Endothelial cell of umbilical vein (primary cell): ENCODE measurements at regions not wholly inside any gene's neighbourhood (a gene's known extent, or its start where the extent isn't known, plus 50 kb on each side); places are given as distances from the start of the nearest gene placed in this dataset.

Experiments
- BruUV-seq: library from RNA; stranded (reverse); fragments of 400-500 nt; replicated peaks from 2 replicates; lab custom pipeline; 2021; lab: Mats Ljungman, UMichigan
- CTCF ChIA-PET: fragments of 300-600, 350-600 bp; sonication (Branson Sonifier 250); formaldehyde crosslinking; loops from one replicate; lab custom pipeline; 2021; ENCODE audit warnings: antibody characterized with exemption, inconsistent platforms; lab: Charles Lee
- POLR2A ChIA-PET: fragments of 300-600, 350-600 bp; sonication (Branson Sonifier 250); formaldehyde crosslinking; loops from one replicate; lab custom pipeline; 2021; ENCODE audit warnings: antibody characterized with exemption, inconsistent platforms; lab: Charles Lee
- DNase-seq: peaks from one replicate; pipeline ENCODE4 v3.0.0-alpha.2; 2011; ENCODE audit warnings: low read depth, low spot score
- FAIRE-seq: peaks from 2 replicates; lab custom pipeline; 2011; peaks lifted over from hg19 to GRCh38; lab: Jason Lieb, UNC
- H2AFZ ChIP-seq: 2 replicates; pipeline ENCODE4 v1.6.0; 2012; ENCODE audit warnings: low read depth, low read length, control low read depth, inconsistent platforms
- H3K27ac ChIP-seq: 2 replicates; pipeline ENCODE4 v1.5.1; 2011; ENCODE audit warnings: low read depth, mild to moderate bottlenecking, control low read depth, low read length, moderate library complexity; ENCODE audit not compliant: insufficient read depth
- H3K27me3 ChIP-seq, 2 experiments: 2 replicates each; pipeline versions ENCODE4 v1.6.0 to v1.6.1; 2011; ENCODE audit warnings: low read length in 2 of 2, mixed read lengths in 1 of 2; ENCODE audit not compliant: control insufficient read depth in 2 of 2, insufficient read depth in 2 of 2
- H3K36me3 ChIP-seq, 2 experiments: 2 replicates in 1 of 2; 3 replicates in 1 of 2; pipeline ENCODE4 v1.5.1; 2011; ENCODE audit warnings: low read length in 2 of 2, mild to moderate bottlenecking in 1 of 2, moderate library complexity in 1 of 2; ENCODE audit not compliant: control insufficient read depth in 2 of 2, insufficient read depth in 2 of 2; ENCODE audit errors: extremely low read depth in 1 of 2
- H3K4me1 ChIP-seq: 3 replicates; pipeline ENCODE4 v1.5.1; 2011; ENCODE audit warnings: mild to moderate bottlenecking, low read length; ENCODE audit not compliant: control insufficient read depth, insufficient read depth; ENCODE audit errors: extremely low read depth
- H3K4me2 ChIP-seq: 2 replicates; pipeline ENCODE4 v1.6.1; 2011; ENCODE audit warnings: low read length, control low read depth, mixed read lengths; ENCODE audit not compliant: insufficient read depth
- H3K4me3 ChIP-seq, 3 experiments: fragments of 200-600 bp in 1 of 3; sonication (generic), shearing (Covaris generic) in 1 of 3; replicated peaks in 1 of 3; 2 replicates each; pipeline ENCODE4 v1.5.1; 2011 to 2016; ENCODE audit warnings: control low read depth in 3 of 3, low read length in 3 of 3, mild to moderate bottlenecking in 2 of 3, inconsistent platforms in 1 of 3, low read depth in 1 of 3, moderate library complexity in 1 of 3; ENCODE audit not compliant: insufficient read depth in 1 of 3
- H3K79me2 ChIP-seq: 2 replicates; pipeline ENCODE4 v1.6.0; 2012; ENCODE audit warnings: low read length, inconsistent platforms; ENCODE audit not compliant: control insufficient read depth, insufficient read depth
- H3K9ac ChIP-seq: replicated peaks from 2 replicates; pipeline ENCODE3; 2011; ENCODE audit warnings: low read length, control low read depth; ENCODE audit not compliant: insufficient read depth; ENCODE audit errors: extremely low read depth
- H3K9me1 ChIP-seq: replicated peaks from 3 replicates; pipeline ENCODE4 v1.6.0; 2011; ENCODE audit warnings: mild to moderate bottlenecking, low read length; ENCODE audit not compliant: control insufficient read depth, insufficient read depth; ENCODE audit errors: extremely low read depth
- H3K9me3 ChIP-seq: replicated peaks from 2 replicates; pipeline ENCODE4 v1.5.1; 2012; ENCODE audit warnings: low read length, inconsistent platforms; ENCODE audit not compliant: control insufficient read depth, insufficient read depth
- H4K20me1 ChIP-seq: replicated peaks from 2 replicates; pipeline ENCODE3; 2011; ENCODE audit warnings: mild to moderate bottlenecking, low read length; ENCODE audit not compliant: control insufficient read depth, insufficient read depth; ENCODE audit errors: extremely low read depth
- CTCF ChIP-seq, 2 donors: IDR thresholded peaks; 1 replicate in 1 of 2; 2 replicates in 1 of 2; pipeline ENCODE4 v1.5.1; 2011; ENCODE audit warnings: low read length in 2 of 2, mild to moderate bottlenecking in 2 of 2, moderate library complexity in 2 of 2, control low read depth in 1 of 2, inconsistent platforms in 1 of 2, low read depth in 1 of 2; ENCODE audit not compliant: insufficient read depth in 1 of 2; ENCODE audit errors: extremely low read depth in 1 of 2
- EZH2 ChIP-seq: IDR thresholded peaks from 2 replicates; pipeline ENCODE4 v1.6.1; 2012; ENCODE audit warnings: borderline replicate concordance, low read depth, mild to moderate bottlenecking, moderate library complexity, low read length, inconsistent platforms; ENCODE audit not compliant: severe bottlenecking
- FOS ChIP-seq: IDR thresholded peaks from 2 replicates; pipeline ENCODE4 v1.6.1; 2011; ENCODE audit warnings: mild to moderate bottlenecking, low read length, moderate library complexity, borderline replicate concordance; ENCODE audit not compliant: insufficient read depth
- GATA2 ChIP-seq: IDR thresholded peaks from 2 replicates; pipeline ENCODE4 v1.7.0; 2011; ENCODE audit warnings: low read depth, mild to moderate bottlenecking, moderate library complexity, mixed read lengths, low read length; ENCODE audit not compliant: insufficient read length, insufficient read depth
- JUN ChIP-seq: IDR thresholded peaks from 2 replicates; pipeline ENCODE4 v1.6.1; 2011; ENCODE audit warnings: borderline replicate concordance, low read depth; ENCODE audit not compliant: insufficient read length, insufficient read depth
- MAX ChIP-seq: IDR thresholded peaks from 2 replicates; pipeline ENCODE4 v1.6.1; 2011; ENCODE audit not compliant: insufficient read depth, insufficient read length
- MYC ChIP-seq: IDR thresholded peaks from one replicate; pipeline ENCODE4 v1.6.1; 2011; ENCODE audit warnings: mild to moderate bottlenecking, low read depth, low read length
- POLR2A ChIP-seq: IDR thresholded peaks from 2 replicates; pipeline ENCODE4 v1.6.1; 2012; ENCODE audit warnings: low read depth, mild to moderate bottlenecking, control low read depth, low read length
- POLR2AphosphoS5 ChIP-seq: IDR thresholded peaks from 2 replicates; pipeline ENCODE4 v1.6.1; 2012; ENCODE audit warnings: low read depth, mild to moderate bottlenecking, control low read depth, low read length, moderate library complexity; ENCODE audit not compliant: insufficient read depth
- dilution Hi-C: fragments of 300-500 bp; cut with MboI; formaldehyde crosslinking; loops from one replicate; pipeline ENCODE4 v1.15.0; 2019; ENCODE audit warnings: low sequenced_read_pairs; ENCODE audit not compliant: extremely low pct_ligation_motif_present
- intact Hi-C: fragments of 100-400 bp; cut with micrococcal nuclease; formaldehyde crosslinking; loops from one replicate; pipeline ENCODE4 v1.10.0; 2022

DNA sequence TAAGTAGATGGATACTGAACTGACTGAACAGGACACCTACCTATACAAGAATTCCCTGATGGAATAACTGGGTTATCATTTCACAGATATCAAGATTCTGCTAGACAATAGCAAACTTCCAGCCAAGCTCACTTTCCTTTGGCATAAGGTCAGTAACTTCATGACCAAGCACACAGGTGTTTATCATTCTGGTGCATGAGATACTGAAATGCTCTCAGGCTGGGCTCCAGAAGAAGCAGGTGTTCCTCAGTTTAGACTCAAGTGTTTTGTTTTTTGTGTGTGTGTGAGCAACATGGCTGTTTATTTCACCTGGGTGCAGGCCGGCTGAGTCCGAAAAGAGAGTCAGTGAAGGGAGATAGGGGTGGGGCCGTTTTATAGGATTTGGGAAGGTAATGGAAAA, 201.5 kb upstream of the SPOCK3 start:
- FAIRE-seq: no peak
- no peak overlapping the region for H2AFZ ChIP-seq
- no peak overlapping the region for H3K4me3 ChIP-seq
- ChIA-PET POLR2A (no interaction called here), CTCF (no interaction called here)
- H3K36me3 ChIP-seq: no peaks in the 10 kb centered on the region
- no peak overlapping the region for H3K4me2 ChIP-seq
- H3K9ac ChIP-seq: no peak overlapping the region
- H3K4me1 ChIP-seq: no peaks in the 10 kb centered on the region
- DNase-seq: no peak
- TF ChIP-seq POLR2AphosphoS5: no peak
- no peak for TF ChIP-seq MAX
- no peak for TF ChIP-seq POLR2A
- no peak for TF ChIP-seq FOS
- no peak for TF ChIP-seq JUN
- no peak for TF ChIP-seq GATA2
- no peak for TF ChIP-seq MYC
- H3K27me3 ChIP-seq: no peaks in the 10 kb centered on the region
- no peaks in the 10 kb centered on the region for H4K20me1 ChIP-seq
- no peaks in the 10 kb centered on the region for H3K9me1 ChIP-seq
- BruUV-seq: no TSS peak
- no peak overlapping the region for H3K27ac ChIP-seq
- no peaks in the 10 kb centered on the region for H3K79me2 ChIP-seq
- intact Hi-C loops (no loop called here), dilution Hi-C loops (no loop called here)
- no peaks in the 10 kb centered on the region for H3K9me3 ChIP-seq

- no TSS peak for BruUV-seq
- no peak for FAIRE-seq
- H2AFZ ChIP-seq: no peak overlapping the region
- H3K4me2 ChIP-seq: no peak overlapping the region
- H3K27ac ChIP-seq: no peak overlapping the region
- no peaks in the 10 kb centered on the region for H4K20me1 ChIP-seq
- no peaks in the 10 kb centered on the region for H3K79me2 ChIP-seq
- H3K27me3 ChIP-seq: no peaks in the 10 kb centered on the region
- no peak overlapping the region for H3K4me3 ChIP-seq
- DNase-seq: no peak
- no peak overlapping the region for H3K9ac ChIP-seq
- intact Hi-C loops: no loop called here
- H3K4me1 ChIP-seq: no peaks in the 10 kb centered on the region
- POLR2A ChIA-PET: no interaction called here
- H3K9me3 ChIP-seq: no peaks in the 10 kb centered on the region
- dilution Hi-C loops: no loop called here
- H3K36me3 ChIP-seq: no peaks in the 10 kb centered on the region
- no peaks in the 10 kb centered on the region for H3K9me1 ChIP-seq
- TF ChIP-seq FOS: no peak
- no peak for TF ChIP-seq JUN
- TF ChIP-seq POLR2AphosphoS5: no peak
- TF ChIP-seq POLR2A: no peak
- no peak for TF ChIP-seq MAX
- TF ChIP-seq GATA2: no peak
- TF ChIP-seq MYC: no peak
- TF ChIP-seq CTCF (IDR thresholded peaks at IDR 0.05; ENCODE audit: extremely low read depth in 1 of 2, insufficient read depth in 1 of 2, low read depth in 1 of 2, low read length in 2 of 2): no peak
- TF ChIP-seq EZH2: no peak
- CTCF ChIA-PET: no interaction called here
Observed at GRCh38 chr4:167443841-167444240, 209.5 kb upstream of the SPOCK3 start.
